ENCODE measurements at regions not wholly inside any gene's neighbourhood (a gene's known extent, or its start where the extent isn't known, plus 50 kb on each side); places are given as distances from the start of the nearest gene placed in this dataset.

- no peak overlapping the region for H3K27ac ChIP-seq (ENCODE audit: extremely low read length, insufficient read depth, low read length)
- BruUV-seq (replicated peaks): no TSS peak
- no peaks in the 10 kb centered on the region for H4K20me1 ChIP-seq (ENCODE audit: insufficient read depth, low read length)
- H3K9ac ChIP-seq (ENCODE audit: insufficient read depth, low read depth, low read length): no peak overlapping the region
- intact Hi-C loops (cut with micrococcal nuclease; ENCODE audit: unreplicated experiment) (no loop called here), in situ Hi-C loops (cut with HindIII; ENCODE audit: extremely low pct_ligation_motif_present, low pct_unique_long_range_greater_than_20kb) (no loop called here)
- no peaks in the 10 kb centered on the region for H3K79me2 ChIP-seq (ENCODE audit: insufficient read depth, low read length)
- FAIRE-seq (no peak), ATAC-seq (no peak), DNase-seq (ENCODE audit: low spot score) (no peak)
- no peak overlapping the region for H3K4me2 ChIP-seq (ENCODE audit: low read depth, low read length)
- H3K4me3 ChIP-seq (replicated peaks in 1 of 3; ENCODE audit: insufficient read depth in 1 of 3, low read depth in 2 of 3, low read length in 3 of 3): no peak overlapping the region
- ChIA-PET CTCF (ENCODE audit: low intra/inter-chr PET ratio, low total read pairs) (no interaction called here), POLR2A (no interaction called here)
- H3K9me3 ChIP-seq (ENCODE audit: low read length): peaks cover 18% of the 10 kb centered on the region; the same call in 1 of the 2 replicates
- no peaks in the 10 kb centered on the region for H3K27me3 ChIP-seq (ENCODE audit: control insufficient read depth in 1 of 2, insufficient read depth in 2 of 2, low read length in 2 of 2)
- H2AFZ ChIP-seq (ENCODE audit: low read length): no peak overlapping the region
- 13% methylated on average over 1 of the region's 5 CpGs for WGBS (ENCODE audit: low lambda C conversion rate)
- no peaks in the 10 kb centered on the region for H3K4me1 ChIP-seq (ENCODE audit: insufficient read depth, low read length)
- H3K36me3 ChIP-seq (replicated peaks in 1 of 2; ENCODE audit: control insufficient read depth in 1 of 2, insufficient read depth in 2 of 2, low read length in 2 of 2): no peaks in the 10 kb centered on the region
- TF ChIP-seq ZNF431 (CRISPR knock-in tag; IDR thresholded peaks at IDR 0.05; ENCODE audit: borderline replicate concordance, low read depth): no peak
- TF ChIP-seq RFXAP (CRISPR knock-in tag; IDR thresholded peaks at IDR 0.05; ENCODE audit: borderline replicate concordance): no peak
- no peak for TF ChIP-seq TOE1 (CRISPR knock-in tag; IDR thresholded peaks at IDR 0.05)
- TF ChIP-seq KLF15 (CRISPR knock-in tag; IDR thresholded peaks at IDR 0.05; ENCODE audit: borderline replicate concordance): no peak
- no peak for TF ChIP-seq ZNF280D (CRISPR knock-in tag; IDR thresholded peaks at IDR 0.05)
- TF ChIP-seq ARID3A (IDR thresholded peaks at IDR 0.05; ENCODE audit: low read depth, low read length): no peak
- no peak for TF ChIP-seq ETS1 (CRISPR knock-in tag; IDR thresholded peaks at IDR 0.05)
- TF ChIP-seq ZNF724P (CRISPR knock-in tag; IDR thresholded peaks at IDR 0.05; ENCODE audit: borderline replicate concordance): no peak
- no peak for TF ChIP-seq ARID5B (CRISPR knock-in tag; IDR thresholded peaks at IDR 0.05)
- no peak for TF ChIP-seq CREM (IDR thresholded peaks at IDR 0.05)
- TF ChIP-seq CREM (CRISPR knock-in tag; IDR thresholded peaks at IDR 0.05): no peak
- no peak for TF ChIP-seq ZNF253 (CRISPR knock-in tag; IDR thresholded peaks at IDR 0.05; ENCODE audit: borderline replicate concordance)
- no peak for TF ChIP-seq HBP1 (CRISPR knock-in tag; IDR thresholded peaks at IDR 0.05; ENCODE audit: low read depth)
Observed at GRCh38 chr7:20035279-20035875, 181.8 kb downstream of the MACC1 start.

Data from HepG2 (cell line).